HEK293T (cell line): ENCODE measurements at regions not wholly inside any gene's neighbourhood (a gene's known extent, or its start where the extent isn't known, plus 50 kb on each side); places are given as distances from the start of the nearest gene placed in this dataset.

Experiments used
- BHLHE40 ChIP-seq: fragments of 450-650 bp; IDR thresholded peaks from 2 replicates; pipeline ENCODE4 v1.6.1; 2016; ENCODE audit warnings: mild to moderate bottlenecking, moderate library complexity, borderline replicate concordance
- FOXM1 ChIP-seq: fragments of 450-650 bp; IDR thresholded peaks from 2 replicates; pipeline ENCODE4 v1.6.1; 2017; ENCODE audit warnings: mild to moderate bottlenecking, borderline replicate concordance
- TARDBP ChIP-seq: fragments of 450-650 bp; IDR thresholded peaks from 2 replicates; pipeline ENCODE4 v1.6.1; 2016

DNA sequence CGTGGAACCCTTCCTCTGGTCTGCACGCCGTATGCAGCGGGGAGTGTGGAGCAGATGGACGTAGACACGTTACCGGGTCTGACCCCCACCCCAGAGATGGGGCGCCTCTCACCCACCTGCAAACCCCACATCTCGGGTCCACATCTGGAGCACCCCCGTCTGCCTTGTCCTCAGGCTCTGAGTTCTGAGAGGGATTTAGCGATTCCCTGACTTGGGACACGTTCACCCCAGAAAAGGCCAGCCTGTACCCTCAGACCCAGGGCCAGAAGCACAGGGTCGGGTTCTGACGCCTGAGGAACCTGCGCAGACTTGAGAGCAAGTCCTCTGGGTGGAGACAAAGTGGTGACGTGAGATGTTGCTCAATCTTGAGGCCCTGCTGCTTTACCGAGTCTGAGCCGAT is 1138.5 kb downstream of the BRD1 start:
- TF ChIP-seq BHLHE40 (no peak), FOXM1 (no peak), TARDBP (no peak)
